H1 (cell line): ENCODE measurements at regions not wholly inside any gene's neighbourhood (a gene's known extent, or its start where the extent isn't known, plus 50 kb on each side); places are given as distances from the start of the nearest gene placed in this dataset.

Source experiments
- CTCF ChIA-PET: fragments of 300-600 bp; sonication (Branson Sonifier 250); formaldehyde crosslinking; loops from one replicate; lab custom pipeline; 2021; ENCODE audit not compliant: partially characterized antibody; lab: Charles Lee
- POLR2A ChIA-PET: fragments of 300-600 bp; sonication (Branson Sonifier 250); formaldehyde crosslinking; loops from one replicate; lab custom pipeline; 2021; ENCODE audit warnings: inconsistent platforms; ENCODE audit not compliant: partially characterized antibody; lab: Charles Lee
- DNase-seq, 2 experiments: peaks; one replicate each; pipeline versions ENCODE4 v3.0.0 to v3.0.0-alpha.2; 2010 to 2022; ENCODE audit warnings: low spot score in 2 of 2, low read depth in 1 of 2, mixed read lengths in 1 of 2
- FAIRE-seq: peaks from 2 replicates; lab custom pipeline; 2011; peaks lifted over from hg19 to GRCh38; lab: Jason Lieb, UNC
- H2AFZ ChIP-seq: 2 replicates; pipeline ENCODE4 v1.8.1; 2012; ENCODE audit warnings: low read length, inconsistent platforms
- H2AK5ac ChIP-seq: 2 replicates; pipeline ENCODE4 v1.6.1; 2013; ENCODE audit warnings: low read depth, low read length
- H2BK120ac ChIP-seq: replicated peaks from 2 replicates; pipeline ENCODE3; 2013; ENCODE audit warnings: low read depth, low read length, inconsistent platforms
- H2BK12ac ChIP-seq: 2 replicates; pipeline ENCODE4 v1.6.1; 2013; ENCODE audit warnings: low read depth, low read length
- H2BK15ac ChIP-seq: 2 replicates; pipeline ENCODE4 v1.6.1; 2013; ENCODE audit warnings: low read length
- H2BK20ac ChIP-seq: 2 replicates; pipeline ENCODE4 v1.6.1; 2013; ENCODE audit warnings: low read length
- H2BK5ac ChIP-seq: 2 replicates; pipeline ENCODE4 v1.6.1; 2013; ENCODE audit warnings: low read depth, low read length
- H3K14ac ChIP-seq: 2 replicates; pipeline ENCODE4 v1.6.1; 2013; ENCODE audit warnings: inconsistent platforms; ENCODE audit not compliant: insufficient read length
- H3K18ac ChIP-seq: 2 replicates; pipeline ENCODE4 v1.6.1; 2013; ENCODE audit warnings: low read length; ENCODE audit errors: extremely low read depth
- H3K23ac ChIP-seq: 2 replicates; pipeline ENCODE4 v1.6.1; 2013; ENCODE audit warnings: inconsistent platforms; ENCODE audit not compliant: insufficient read length
- H3K23me2 ChIP-seq: 2 replicates; pipeline ENCODE4 v1.6.1; 2013; ENCODE audit warnings: low read depth, low read length
- H3K27ac ChIP-seq: 2 replicates; pipeline ENCODE4 v1.6.1; 2011; ENCODE audit warnings: low read depth, low read length, inconsistent platforms
- H3K27me3 ChIP-seq, 4 experiments: replicated peaks in 1 of 4; 1 replicate in 1 of 4; 2 replicates in 3 of 4; pipeline versions ENCODE4 v1.6.1 to v1.8.1; 2011 to 2013; ENCODE audit warnings: low read length in 3 of 4, mild to moderate bottlenecking in 3 of 4, inconsistent platforms in 2 of 4, mixed read lengths in 2 of 4, moderate library complexity in 1 of 4; ENCODE audit not compliant: control insufficient read depth in 3 of 4, insufficient read depth in 3 of 4; ENCODE audit errors: extremely low read depth in 1 of 4
- H3K36me3 ChIP-seq, 4 experiments: 2 replicates each; pipeline versions ENCODE4 v1.6.1 to v1.8.1; 2011 to 2013; ENCODE audit warnings: mild to moderate bottlenecking in 4 of 4, low read length in 3 of 4, moderate library complexity in 2 of 4, control low read depth in 1 of 4, inconsistent platforms in 1 of 4; ENCODE audit not compliant: insufficient read depth in 4 of 4, control insufficient read depth in 2 of 4
- H3K4ac ChIP-seq: replicated peaks from 2 replicates; pipeline ENCODE3; 2013; ENCODE audit warnings: low read length, low read depth, mixed read lengths, inconsistent platforms; ENCODE audit not compliant: insufficient read length
- H3K4me1 ChIP-seq, 4 experiments: replicated peaks in 1 of 4; 1 replicate in 1 of 4; 2 replicates in 3 of 4; pipeline versions ENCODE4 v1.6.1 to v1.8.1; 2011 to 2013; ENCODE audit warnings: low read length in 3 of 4, inconsistent platforms in 2 of 4, mixed read lengths in 1 of 4; ENCODE audit not compliant: insufficient read depth in 4 of 4, control insufficient read depth in 3 of 4
- H3K4me2 ChIP-seq, 2 experiments: 2 replicates each; pipeline versions ENCODE4 v1.6.1 to v1.8.1; 2011 to 2013; ENCODE audit warnings: low read depth in 2 of 2, low read length in 2 of 2, control low read depth in 1 of 2, inconsistent platforms in 1 of 2, mild to moderate bottlenecking in 1 of 2; ENCODE audit not compliant: insufficient read depth in 1 of 2
- H3K4me3 ChIP-seq, 4 experiments: fragments of 200-600, 300-600 bp in 1 of 4; sonication (generic), shearing (Covaris generic), sonication (Bioruptor Twin) in 1 of 4; 2 replicates each; pipeline versions ENCODE4 v1.5.1 to v1.8.1; 2011 to 2016; ENCODE audit warnings: low read length in 4 of 4, low read depth in 3 of 4, control low read depth in 2 of 4, inconsistent platforms in 2 of 4, mild to moderate bottlenecking in 2 of 4, mixed read lengths in 1 of 4, moderate library complexity in 1 of 4; ENCODE audit not compliant: insufficient read depth in 2 of 4; ENCODE audit errors: extremely low read depth in 1 of 4
- H3K56ac ChIP-seq: replicated peaks from 2 replicates; pipeline ENCODE3; 2013; ENCODE audit warnings: low read depth, mild to moderate bottlenecking, mixed read lengths, low read length, inconsistent platforms; ENCODE audit not compliant: insufficient read length
- H3K79me1 ChIP-seq: 2 replicates; pipeline ENCODE4 v1.6.1; 2013; ENCODE audit warnings: low read depth, low read length, control low read depth
- H3K79me2 ChIP-seq, 2 experiments: 2 replicates each; pipeline versions ENCODE4 v1.6.1 to v1.8.1; 2012 to 2013; ENCODE audit warnings: low read length in 2 of 2, mild to moderate bottlenecking in 2 of 2, inconsistent platforms in 1 of 2; ENCODE audit not compliant: insufficient read depth in 2 of 2, control insufficient read depth in 1 of 2
- H3K9ac ChIP-seq, 4 experiments: replicated peaks in 1 of 4; 1 replicate in 1 of 4; 2 replicates in 3 of 4; pipeline versions ENCODE4 v1.6.1 to v1.8.1; 2011 to 2013; ENCODE audit warnings: low read depth in 3 of 4, low read length in 3 of 4, control low read depth in 2 of 4, mild to moderate bottlenecking in 2 of 4, moderate library complexity in 2 of 4, inconsistent platforms in 1 of 4; ENCODE audit errors: extremely low read depth in 1 of 4
- H3K9me3 ChIP-seq, 2 experiments: 2 replicates each; pipeline versions ENCODE4 v1.6.1 to v1.8.1; 2012 to 2013; ENCODE audit warnings: mild to moderate bottlenecking in 2 of 2, moderate library complexity in 2 of 2, control low read depth in 1 of 2, inconsistent platforms in 1 of 2, low read depth in 1 of 2, low read length in 1 of 2, mixed read lengths in 1 of 2; ENCODE audit not compliant: insufficient read depth in 2 of 2
- H4K20me1 ChIP-seq, 2 experiments: replicated peaks in 1 of 2; 2 replicates each; pipeline versions ENCODE3 to v1.8.1; 2011 to 2013; ENCODE audit warnings: inconsistent platforms in 2 of 2, low read length in 2 of 2, mild to moderate bottlenecking in 1 of 2; ENCODE audit not compliant: insufficient read depth in 2 of 2, control insufficient read depth in 1 of 2
- H4K5ac ChIP-seq: 2 replicates; pipeline ENCODE4 v1.6.1; 2013; ENCODE audit warnings: low read length, low read depth, mixed read lengths, inconsistent platforms; ENCODE audit not compliant: insufficient read length
- H4K8ac ChIP-seq: 2 replicates; pipeline ENCODE4 v1.8.0; 2013; ENCODE audit warnings: mild to moderate bottlenecking, moderate library complexity, low read length, inconsistent platforms; ENCODE audit not compliant: insufficient read depth; ENCODE audit errors: extremely low read depth
- H4K91ac ChIP-seq: replicated peaks from 2 replicates; pipeline ENCODE3; 2013; ENCODE audit warnings: low read length, mixed read lengths, inconsistent platforms; ENCODE audit not compliant: insufficient read length
- ASH2L ChIP-seq: fragments of 200-600, 300-600 bp; sonication (generic); IDR thresholded peaks from one replicate; pipeline ENCODE4 v1.7.1; 2017; ENCODE audit warnings: low read length
- ATF2 ChIP-seq: IDR thresholded peaks from 2 replicates; pipeline ENCODE4 v1.6.1; 2012; ENCODE audit warnings: low read length, inconsistent platforms
- CHD1 ChIP-seq: IDR thresholded peaks from 2 replicates; pipeline ENCODE4 v1.6.1; 2012; ENCODE audit warnings: low read depth, low read length, improper control_type of control experiment
- EP300 ChIP-seq, 2 experiments: IDR thresholded peaks; 1 replicate in 1 of 2; 2 replicates in 1 of 2; pipeline ENCODE4 v1.6.1; 2011 to 2012; ENCODE audit warnings: low read depth in 2 of 2, low read length in 2 of 2, mild to moderate bottlenecking in 2 of 2, borderline replicate concordance in 1 of 2, inconsistent platforms in 1 of 2, moderate library complexity in 1 of 2
- FOSL1 ChIP-seq: IDR thresholded peaks from 2 replicates; pipeline ENCODE4 v1.6.1; 2011; ENCODE audit warnings: mild to moderate bottlenecking, low read depth, low read length, moderate library complexity; ENCODE audit not compliant: insufficient read depth
- JUN ChIP-seq: IDR thresholded peaks from 2 replicates; pipeline ENCODE4 v1.6.1; 2011; ENCODE audit warnings: low read depth, mild to moderate bottlenecking, improper control_type of control experiment, low read length
- POLR2A ChIP-seq, 2 experiments: IDR thresholded peaks; 1 replicate in 1 of 2; 2 replicates in 1 of 2; pipeline ENCODE4 v1.6.1; 2011; ENCODE audit warnings: low read depth in 2 of 2, low read length in 2 of 2, mild to moderate bottlenecking in 2 of 2; ENCODE audit errors: control extremely low read depth in 1 of 2
- SUZ12 ChIP-seq: fragments of 200-600 bp; sonication (generic); IDR thresholded peaks from 2 replicates; pipeline ENCODE4 v1.6.1; 2012; ENCODE audit warnings: mild to moderate bottlenecking, inconsistent platforms, low read length, moderate library complexity, mixed read lengths
- TAF1 ChIP-seq: IDR thresholded peaks from 2 replicates; pipeline ENCODE4 v1.6.1; 2011; ENCODE audit warnings: mild to moderate bottlenecking, low read depth, low read length
- WGBS, 2 experiments: shearing (Covaris generic) in 1 of 2; methylation state at CpG; one replicate each; pipeline versions ENCODE4 v1.1.6 to v1.1.7; 2013 to 2015; ENCODE audit warnings: low lambda C conversion rate in 2 of 2, mixed read lengths in 2 of 2, inconsistent platforms in 1 of 2, low coverage in 1 of 2, missing lambda C conversion rate in 1 of 2; ENCODE audit not compliant: insufficient replicate concordance in 2 of 2, insufficient coverage in 1 of 2, insufficient read length in 1 of 2; ENCODE audit errors: extremely low coverage in 1 of 2, missing lambda C conversion rate in 1 of 2; 5-methylcytosine and 5-hydroxymethylcytosine counted together

- no peaks in the 10 kb centered on the region for H3K23me2 ChIP-seq
- no peak overlapping the region for H3K9ac ChIP-seq
- ChIA-PET CTCF (interaction anchor here (0.6 to 2.3 kb wide), 6 partner anchors 10 to 1969 kb away, joined by 3 to 6 read pairs (median 4); no protein-coding TSS in a partner anchor), POLR2A (no interaction called here)
- H3K4me1 ChIP-seq = no peaks in the 10 kb centered on the region
- H3K9me3 ChIP-seq = no peaks in the 10 kb centered on the region
- H3K4me2 ChIP-seq = no peak overlapping the region
- no peak overlapping the region; the same call in 1 of the 2 replicates for H2AFZ ChIP-seq
- H3K79me2 ChIP-seq = no peaks in the 10 kb centered on the region
- no peak overlapping the region for H2BK120ac ChIP-seq
- H3K36me3 ChIP-seq = no peaks in the 10 kb centered on the region
- H3K79me1 ChIP-seq = no peaks in the 10 kb centered on the region
- no peak overlapping the region for H3K14ac ChIP-seq
- no peak overlapping the region for H2BK15ac ChIP-seq
- no peak overlapping the region for H3K18ac ChIP-seq
- no peak overlapping the region for H3K4ac ChIP-seq
- FAIRE-seq (no peak), DNase-seq (no peak)
- H2BK12ac ChIP-seq = no peak overlapping the region
- no peak overlapping the region for H4K8ac ChIP-seq
- TF ChIP-seq CHD1 = no peak
- no peak for TF ChIP-seq SUZ12
- TF ChIP-seq FOSL1 = no peak
- no peak for TF ChIP-seq ASH2L
- TF ChIP-seq JUN = no peak
- no peak for TF ChIP-seq ATF2
- no peak for TF ChIP-seq POLR2A (IDR thresholded peaks at IDR 0.05; ENCODE audit: control extremely low read depth in 1 of 2, low read depth in 2 of 2, low read length in 2 of 2)
- TF ChIP-seq EP300 (IDR thresholded peaks at IDR 0.05; ENCODE audit: borderline replicate concordance in 1 of 2, low read depth in 2 of 2, low read length in 2 of 2) = no peak
- TF ChIP-seq TAF1 = no peak
- no peaks in the 10 kb centered on the region for H4K20me1 ChIP-seq
- H2BK20ac ChIP-seq = no peak overlapping the region
- 87% methylated on average over 5 of the region's 5 CpGs; no CpG with 5 or more reads in 1 of the 2 experiments for WGBS, 2 experiments
- no peaks in the 10 kb centered on the region for H3K27me3 ChIP-seq
- H4K5ac ChIP-seq = no peak overlapping the region
- H3K23ac ChIP-seq = no peak overlapping the region
- H2BK5ac ChIP-seq = no peak overlapping the region
- H3K56ac ChIP-seq = no peak overlapping the region
- H3K4me3 ChIP-seq = no peak overlapping the region
- H3K27ac ChIP-seq = no peak overlapping the region
- H4K91ac ChIP-seq = peak overlapping the region; percentile 49
- no peak overlapping the region for H2AK5ac ChIP-seq
Observed at GRCh38 chr9:1929722-1930244, 85.4 kb upstream of the SMARCA2 start.
